ENCODE measurements at regions not wholly inside any gene's neighbourhood (a gene's known extent, or its start where the extent isn't known, plus 50 kb on each side); places are given as distances from the start of the nearest gene placed in this dataset.

GRCh38 chr6:56770011-56770520 lies 127.4 kb upstream of the DST start:
- Histone ChIP-seq H3K27ac (no peak overlapping the region), H3K27me3 (no peaks in the 10 kb centered on the region), H3K4me3 (no peak overlapping the region), H2AFZ (no peak overlapping the region), H4K20me1 (ENCODE audit: insufficient read depth, poor library complexity, severe bottlenecking) (no peaks in the 10 kb centered on the region), H3K79me2 (peaks cover 61% of the 10 kb centered on the region), H3K9me3 (ENCODE audit: low read depth) (no peaks in the 10 kb centered on the region), H3K9me2 (replicated peaks; ENCODE audit: insufficient read depth) (no peaks in the 10 kb centered on the region), H3K4me1 (ENCODE audit: insufficient read depth) (no peaks in the 10 kb centered on the region), H3K36me3 (replicated peaks; ENCODE audit: insufficient read depth, low read depth) (no peaks in the 10 kb centered on the region), H3K4me2 (no peak overlapping the region)
- no peak for TF ChIP-seq CTCF (IDR thresholded peaks at IDR 0.05; ENCODE audit: poor library complexity)
- TF ChIP-seq EZH2 (IDR thresholded peaks at IDR 0.05; ENCODE audit: borderline replicate concordance) = no peak
- no peak for TF ChIP-seq EZH2phosphoT487 (IDR thresholded peaks at IDR 0.05; ENCODE audit: low read depth, severe bottlenecking, unreplicated experiment)
- DNase-seq (ENCODE audit: low spot score) = no peak
- 96% methylated on average over 2 of the region's 2 CpGs for WGBS (ENCODE audit: low lambda C conversion rate, missing lambda C conversion rate)

- Histone ChIP-seq H3K4me2 (no peak overlapping the region), H3K79me2 (peaks cover 54% of the 10 kb centered on the region), H2AFZ (no peak overlapping the region)
Observed at GRCh38 chr6:56767892-56768531, 125.3 kb upstream of the DST start.

GRCh38 chr6:56767435-56767834 lies 124.7 kb upstream of the DST start:
- Histone ChIP-seq H3K9me3 (ENCODE audit: low read depth) (no peaks in the 10 kb centered on the region), H3K9me2 (replicated peaks; ENCODE audit: insufficient read depth) (no peaks in the 10 kb centered on the region), H3K36me3 (replicated peaks; ENCODE audit: insufficient read depth, low read depth) (no peaks in the 10 kb centered on the region), H3K79me2 (peaks cover 59% of the 10 kb centered on the region), H3K4me2 (no peak overlapping the region), H3K27ac (no peak overlapping the region), H3K4me3 (no peak overlapping the region), H2AFZ (no peak overlapping the region), H3K4me1 (ENCODE audit: insufficient read depth) (no peaks in the 10 kb centered on the region), H3K27me3 (no peaks in the 10 kb centered on the region), H4K20me1 (ENCODE audit: insufficient read depth, poor library complexity, severe bottlenecking) (no peaks in the 10 kb centered on the region)
- no peak for DNase-seq (ENCODE audit: low spot score)
- TF ChIP-seq EZH2 (IDR thresholded peaks at IDR 0.05; ENCODE audit: borderline replicate concordance) = no peak
- TF ChIP-seq EZH2phosphoT487 (IDR thresholded peaks at IDR 0.05; ENCODE audit: low read depth, severe bottlenecking, unreplicated experiment) = no peak
- TF ChIP-seq CTCF (IDR thresholded peaks at IDR 0.05; ENCODE audit: poor library complexity) = no peak
- WGBS (ENCODE audit: low lambda C conversion rate, missing lambda C conversion rate) = 98% methylated on average over 7 of the region's 7 CpGs

More at GRCh38 chr6:56767892-56768531, 125.3 kb upstream of the DST start:
- no peak for DNase-seq (ENCODE audit: low spot score)
- H3K4me3 ChIP-seq = no peak overlapping the region
- H3K27ac ChIP-seq = no peak overlapping the region
- no peaks in the 10 kb centered on the region for H3K4me1 ChIP-seq (ENCODE audit: insufficient read depth)
- H4K20me1 ChIP-seq (ENCODE audit: insufficient read depth, poor library complexity, severe bottlenecking) = no peaks in the 10 kb centered on the region
- no peaks in the 10 kb centered on the region for H3K9me2 ChIP-seq (replicated peaks; ENCODE audit: insufficient read depth)
- TF ChIP-seq EZH2phosphoT487 (IDR thresholded peaks at IDR 0.05; ENCODE audit: low read depth, severe bottlenecking, unreplicated experiment) = no peak
- no peak for TF ChIP-seq CTCF (IDR thresholded peaks at IDR 0.05; ENCODE audit: poor library complexity)
- TF ChIP-seq EZH2 (IDR thresholded peaks at IDR 0.05; ENCODE audit: borderline replicate concordance) = no peak
- no peaks in the 10 kb centered on the region for H3K9me3 ChIP-seq (ENCODE audit: low read depth)
- whole genome bisulfite sequencing (ENCODE audit: low lambda C conversion rate, missing lambda C conversion rate) = 85% methylated on average over 4 of the region's 4 CpGs
- no peaks in the 10 kb centered on the region for H3K27me3 ChIP-seq
- H3K36me3 ChIP-seq (replicated peaks; ENCODE audit: insufficient read depth, low read depth) = no peaks in the 10 kb centered on the region
